Peyer's patch (tissue), 4 donors: ENCODE measurements at regions not wholly inside any gene's neighbourhood (a gene's known extent, or its start where the extent isn't known, plus 50 kb on each side); places are given as distances from the start of the nearest gene placed in this dataset.

Experiments
- POLR2A ChIP-seq, 2 donors: fragments of 450-650 bp; IDR thresholded peaks; one replicate each; pipeline ENCODE4 v1.5.1; 2017; ENCODE audit warnings: antibody characterized with exemption in 2 of 2, mild to moderate bottlenecking in 2 of 2, moderate library complexity in 2 of 2
- TF ChIP-seq, protein P1 (sequence below), 6 experiments: fragments of 450-650 bp in 4 of 6; fragments of 200-600 bp in 2 of 6; sonication (generic) in 1 of 6; IDR thresholded peaks; one replicate each; pipeline ENCODE4 v1.5.1; 2017 to 2019; ENCODE audit warnings: antibody characterized with exemption in 6 of 6, mild to moderate bottlenecking in 3 of 6, moderate library complexity in 1 of 6

DNA sequence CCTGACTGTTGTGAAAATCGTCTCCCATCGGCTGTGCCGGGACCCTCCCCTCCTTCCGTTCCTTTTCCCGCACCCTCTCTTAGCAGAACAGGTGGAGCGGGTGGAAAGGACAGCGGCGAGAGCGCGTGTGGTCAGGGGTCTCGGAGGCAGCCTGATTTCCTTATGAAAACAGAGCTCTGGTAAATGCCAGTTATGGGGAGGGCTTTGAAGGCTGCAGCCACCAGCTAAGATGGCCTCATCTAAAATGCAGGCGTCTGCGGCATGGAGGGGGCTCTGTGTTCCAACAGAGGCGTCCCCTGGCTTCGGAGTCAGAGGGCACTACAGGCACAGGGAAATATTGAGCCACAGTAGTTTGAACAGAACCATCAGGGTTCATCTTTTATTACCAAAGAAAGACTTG is 93.8 kb upstream of the SOX1 start:
- TF ChIP-seq, protein P1, sequence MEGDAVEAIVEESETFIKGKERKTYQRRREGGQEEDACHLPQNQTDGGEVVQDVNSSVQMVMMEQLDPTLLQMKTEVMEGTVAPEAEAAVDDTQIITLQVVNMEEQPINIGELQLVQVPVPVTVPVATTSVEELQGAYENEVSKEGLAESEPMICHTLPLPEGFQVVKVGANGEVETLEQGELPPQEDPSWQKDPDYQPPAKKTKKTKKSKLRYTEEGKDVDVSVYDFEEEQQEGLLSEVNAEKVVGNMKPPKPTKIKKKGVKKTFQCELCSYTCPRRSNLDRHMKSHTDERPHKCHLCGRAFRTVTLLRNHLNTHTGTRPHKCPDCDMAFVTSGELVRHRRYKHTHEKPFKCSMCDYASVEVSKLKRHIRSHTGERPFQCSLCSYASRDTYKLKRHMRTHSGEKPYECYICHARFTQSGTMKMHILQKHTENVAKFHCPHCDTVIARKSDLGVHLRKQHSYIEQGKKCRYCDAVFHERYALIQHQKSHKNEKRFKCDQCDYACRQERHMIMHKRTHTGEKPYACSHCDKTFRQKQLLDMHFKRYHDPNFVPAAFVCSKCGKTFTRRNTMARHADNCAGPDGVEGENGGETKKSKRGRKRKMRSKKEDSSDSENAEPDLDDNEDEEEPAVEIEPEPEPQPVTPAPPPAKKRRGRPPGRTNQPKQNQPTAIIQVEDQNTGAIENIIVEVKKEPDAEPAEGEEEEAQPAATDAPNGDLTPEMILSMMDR (IDR thresholded peaks at IDR 0.05): no peak
- TF ChIP-seq POLR2A (IDR thresholded peaks at IDR 0.05): no peak
